Nephron (organoid): ENCODE measurements at regions not wholly inside any gene's neighbourhood (a gene's known extent, or its start where the extent isn't known, plus 50 kb on each side); places are given as distances from the start of the nearest gene placed in this dataset.

ENCODE experiments used
- H3K27ac Mint-ChIP-seq, 3 experiments: 2 replicates each; pipeline ENCODE4 v1.8.0; 2020; ENCODE audit warnings: mixed read lengths in 3 of 3, mild to moderate bottlenecking in 2 of 3, moderate library complexity in 1 of 3
- H3K27me3 Mint-ChIP-seq: 2 replicates; pipeline ENCODE4 v1.8.0; 2021; ENCODE audit warnings: low read depth, mild to moderate bottlenecking, moderate library complexity, mixed read lengths
- H3K36me3 Mint-ChIP-seq: 2 replicates; pipeline ENCODE4 v1.8.0; 2020; ENCODE audit warnings: low read depth, mixed read lengths
- H3K4me1 Mint-ChIP-seq: 2 replicates; pipeline ENCODE4 v1.8.0; 2020; ENCODE audit warnings: mixed read lengths
- H3K4me3 Mint-ChIP-seq, 3 experiments: 2 replicates each; pipeline ENCODE4 v1.8.0; 2020; ENCODE audit warnings: mild to moderate bottlenecking in 3 of 3, mixed read lengths in 3 of 3, moderate library complexity in 2 of 3
- H3K9me3 Mint-ChIP-seq: 2 replicates; pipeline ENCODE4 v1.8.0; 2020; ENCODE audit warnings: mixed read lengths
- CTCF ChIP-seq, 3 experiments: fragments of 200-600 bp; sonication (generic); IDR thresholded peaks; one replicate each; pipeline ENCODE4 v1.5.0; 2021; ENCODE audit warnings: antibody characterized with exemption in 3 of 3; ENCODE audit not compliant: unreplicated experiment in 3 of 3

- TF ChIP-seq CTCF (IDR thresholded peaks at IDR 0.05; ENCODE audit: unreplicated experiment in 3 of 3): no peak
- Mint-ChIP-seq H3K4me1 (no peaks in the 10 kb centered on the region), H3K9me3 (no peaks in the 10 kb centered on the region), H3K27me3 (no peaks in the 10 kb centered on the region), H3K27ac (no peak overlapping the region), H3K36me3 (no peaks in the 10 kb centered on the region), H3K4me3 (no peak overlapping the region)
Measured at GRCh38 chr1:218078916-218079315, 206.2 kb upstream of the RRP15 start.

- Mint-ChIP-seq H3K4me1 (no peaks in the 10 kb centered on the region), H3K4me3 (no peak overlapping the region), H3K27ac (no peak overlapping the region), H3K36me3 (no peaks in the 10 kb centered on the region), H3K9me3 (no peaks in the 10 kb centered on the region), H3K27me3 (no peaks in the 10 kb centered on the region)
- TF ChIP-seq CTCF (IDR thresholded peaks at IDR 0.05; ENCODE audit: unreplicated experiment in 3 of 3): no peak
Measured at GRCh38 chr1:218079347-218079746, 205.7 kb upstream of the RRP15 start.

- Mint-ChIP-seq H3K9me3 (no peaks in the 10 kb centered on the region), H3K4me1 (no peaks in the 10 kb centered on the region)
Measured at GRCh38 chr1:218079820-218080219, 205.3 kb upstream of the RRP15 start.

GRCh38 chr1:218080863-218081262, 204.2 kb upstream of the RRP15 start:
- Mint-ChIP-seq H3K9me3 (no peaks in the 10 kb centered on the region), H3K36me3 (no peaks in the 10 kb centered on the region), H3K27ac (no peak overlapping the region), H3K4me1 (no peaks in the 10 kb centered on the region), H3K27me3 (no peaks in the 10 kb centered on the region), H3K4me3 (no peak overlapping the region)
- no peak for TF ChIP-seq CTCF (IDR thresholded peaks at IDR 0.05; ENCODE audit: unreplicated experiment in 3 of 3)

More at GRCh38 chr1:218079820-218080219, 205.3 kb upstream of the RRP15 start:
- no peak overlapping the region for H3K27ac Mint-ChIP-seq
- no peak for TF ChIP-seq CTCF (IDR thresholded peaks at IDR 0.05; ENCODE audit: unreplicated experiment in 3 of 3)
- no peaks in the 10 kb centered on the region for H3K36me3 Mint-ChIP-seq
- H3K27me3 Mint-ChIP-seq: no peaks in the 10 kb centered on the region
- no peak overlapping the region for H3K4me3 Mint-ChIP-seq

GRCh38 chr1:218081358-218081757, 203.7 kb upstream of the RRP15 start:
- H3K27me3 Mint-ChIP-seq: no peaks in the 10 kb centered on the region
- no peaks in the 10 kb centered on the region for H3K4me1 Mint-ChIP-seq
- H3K27ac Mint-ChIP-seq: no peak overlapping the region
- no peaks in the 10 kb centered on the region for H3K9me3 Mint-ChIP-seq
- no peaks in the 10 kb centered on the region for H3K36me3 Mint-ChIP-seq
- no peak overlapping the region for H3K4me3 Mint-ChIP-seq
- no peak for TF ChIP-seq CTCF (IDR thresholded peaks at IDR 0.05; ENCODE audit: unreplicated experiment in 3 of 3)

- no peaks in the 10 kb centered on the region for H3K27me3 Mint-ChIP-seq
- H3K4me1 Mint-ChIP-seq: no peaks in the 10 kb centered on the region
- H3K4me3 Mint-ChIP-seq: no peak overlapping the region
- H3K9me3 Mint-ChIP-seq: no peaks in the 10 kb centered on the region
- TF ChIP-seq CTCF (IDR thresholded peaks at IDR 0.05; ENCODE audit: unreplicated experiment in 3 of 3): no peak
- H3K36me3 Mint-ChIP-seq: no peaks in the 10 kb centered on the region
- H3K27ac Mint-ChIP-seq: no peak overlapping the region
Measured at GRCh38 chr1:218090459-218090858, 194.6 kb upstream of the RRP15 start.
